ENCODE measurements at regions not wholly inside any gene's neighbourhood (a gene's known extent, or its start where the extent isn't known, plus 50 kb on each side); places are given as distances from the start of the nearest gene placed in this dataset.

- TF ChIP-seq CTCF (IDR thresholded peaks at IDR 0.05) (no peak), EZH2 (IDR thresholded peaks at IDR 0.05) (no peak), EZH2phosphoT487 (IDR thresholded peaks at IDR 0.05) (no peak)
These were observed 264.3 kb downstream of the ZEB1 start for GRCh38 chr10:31583293-31583692.
